COR-L47 (cell line): ENCODE measurements at regions not wholly inside any gene's neighbourhood (a gene's known extent, or its start where the extent isn't known, plus 50 kb on each side); places are given as distances from the start of the nearest gene placed in this dataset.

Source experiments
- DNase-seq: peaks from one replicate; lab custom pipeline; 2025; lab: John Stamatoyannopoulos, UW

DNA sequence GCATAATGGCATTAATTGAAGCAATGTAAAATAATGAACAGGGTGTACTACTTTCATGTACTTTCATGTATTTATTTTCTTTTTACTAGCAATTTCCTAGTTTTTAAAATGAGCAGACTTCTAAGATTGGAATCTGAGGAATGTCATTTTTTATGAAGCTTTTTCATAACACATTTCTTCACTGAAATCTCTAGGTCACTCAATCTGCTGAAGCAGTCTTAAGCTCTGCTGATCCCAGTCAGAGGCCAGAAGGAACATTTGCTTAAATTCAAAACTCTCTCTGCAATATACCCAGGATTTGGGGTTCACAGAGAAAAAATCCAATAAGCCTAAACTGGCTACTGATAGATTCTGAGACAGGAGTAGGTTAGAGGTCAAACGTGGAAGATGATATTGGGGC lies 73.6 kb upstream of the CNTN1 start:
- DNase-seq, result no peak

DNA sequence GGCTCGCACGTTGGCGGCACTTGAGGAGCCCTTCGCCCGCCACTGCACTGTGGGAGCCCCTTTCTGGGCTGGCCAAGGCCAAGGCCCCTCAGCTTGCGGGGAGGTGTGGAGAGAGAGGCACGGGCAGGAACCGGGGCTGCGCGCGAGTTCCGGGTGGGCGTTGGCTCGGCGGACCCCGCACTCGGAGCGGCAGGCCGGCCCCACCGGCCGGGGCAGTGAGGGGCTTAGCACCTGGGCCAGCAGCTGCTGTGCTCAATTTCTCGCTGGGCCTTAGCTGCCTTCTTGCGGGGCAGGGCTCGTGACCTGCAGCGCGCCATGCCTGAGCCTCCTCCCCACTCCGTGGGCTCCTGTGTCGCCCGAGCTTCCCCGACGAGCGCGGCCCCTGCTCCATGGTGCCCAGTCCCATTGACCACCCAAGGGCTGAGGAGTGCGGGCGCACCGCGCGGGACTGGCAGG lies 71.6 kb upstream of the CNTN1 start:
- no peak for DNase-seq

DNA sequence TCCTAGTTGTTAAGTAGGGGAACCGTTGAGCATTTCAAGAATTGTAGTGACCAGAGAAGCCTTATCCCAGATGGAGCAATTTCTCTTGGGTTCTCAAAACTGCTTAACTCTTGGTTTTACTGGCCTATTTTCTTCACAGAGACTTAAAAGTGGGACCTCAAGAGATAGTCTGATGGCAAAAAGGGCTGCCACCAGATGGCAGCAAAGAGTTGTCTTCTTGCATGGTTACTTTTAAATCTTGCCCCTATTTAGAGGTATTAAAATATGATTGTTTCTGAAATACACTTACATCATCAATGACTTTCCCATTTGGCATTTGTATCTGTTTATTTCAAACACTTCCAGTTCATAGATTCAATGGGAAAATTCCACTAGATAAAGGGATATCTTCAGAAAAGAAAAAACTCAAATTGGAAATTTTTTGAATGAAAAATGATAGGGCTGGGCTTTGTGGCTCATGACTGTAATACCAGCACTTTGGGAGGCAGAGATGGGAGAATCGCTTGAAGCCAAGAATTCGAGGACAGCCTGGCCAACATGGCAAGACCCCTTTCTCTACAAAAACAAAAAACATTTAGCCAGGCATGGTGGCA lies 69.9 kb upstream of the CNTN1 start:
- DNase-seq, result peak; percentile 56

DNA sequence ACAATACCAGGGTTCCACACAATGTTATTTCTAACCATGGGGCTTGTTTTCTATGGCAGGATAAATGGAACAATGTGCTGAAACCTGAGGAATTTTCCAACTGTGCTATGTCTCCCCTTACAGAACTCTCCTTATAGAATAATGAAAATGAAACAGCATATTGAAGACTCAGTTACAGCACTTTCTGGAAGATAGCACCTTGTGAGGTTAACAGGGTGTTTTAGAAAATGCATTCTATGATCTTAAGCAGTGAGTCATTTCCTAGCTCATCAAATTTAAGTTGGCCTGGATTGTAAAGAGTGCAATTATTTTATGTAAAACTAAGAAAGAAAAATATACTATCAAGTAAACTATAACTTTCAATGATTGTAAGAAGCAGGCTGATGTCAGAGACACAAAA lies 60.1 kb upstream of the CNTN1 start:
- DNase-seq, result no peak

DNA sequence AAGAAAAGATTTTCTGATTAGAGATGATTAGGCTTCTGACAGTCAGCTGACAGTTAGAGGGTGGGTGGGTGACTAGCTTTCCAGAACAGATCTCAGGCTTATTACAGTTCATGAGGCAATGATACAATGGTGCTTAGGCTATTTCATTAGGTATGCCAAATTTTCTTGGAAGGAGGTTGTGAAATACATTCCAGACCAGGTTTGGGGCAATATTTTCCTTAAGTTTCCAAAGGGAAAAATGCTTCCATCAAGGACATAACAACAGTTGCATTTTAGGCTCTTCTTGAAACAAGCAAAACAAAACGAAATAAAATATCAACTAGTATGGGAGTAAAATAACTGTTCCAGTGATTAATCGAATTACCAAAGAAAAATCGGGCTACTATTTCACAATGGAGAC lies 59.3 kb upstream of the CNTN1 start:
- no peak for DNase-seq

DNA sequence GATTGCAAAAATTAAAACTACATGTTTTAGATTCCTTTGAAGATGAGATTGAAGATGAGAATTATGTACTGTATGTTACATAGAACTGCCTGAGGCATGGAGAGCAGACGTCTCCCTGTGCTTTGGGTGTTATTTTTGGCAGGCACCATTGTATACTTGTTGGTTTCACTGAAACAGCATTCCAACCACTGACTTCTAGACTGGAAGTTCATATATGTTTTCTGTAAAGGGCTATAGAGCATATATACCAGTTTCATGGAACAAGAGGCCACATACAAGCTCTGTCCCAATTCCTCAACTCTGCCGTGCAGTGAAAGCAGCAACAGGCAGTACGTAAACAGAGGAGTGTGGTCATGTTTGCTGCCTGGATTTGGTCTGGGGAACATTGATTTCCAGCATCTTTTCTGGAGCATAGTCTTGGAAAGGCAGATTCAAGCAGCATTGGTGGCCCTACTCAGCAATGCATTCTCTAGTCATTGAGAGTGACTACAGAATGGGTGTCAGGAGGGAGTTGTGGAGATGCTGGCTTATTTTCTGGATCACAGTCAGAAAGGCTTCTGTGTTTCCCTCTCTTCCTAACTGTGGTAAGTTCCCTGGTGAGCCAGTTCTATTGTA lies 57.6 kb upstream of the CNTN1 start:
- no peak for DNase-seq

DNA sequence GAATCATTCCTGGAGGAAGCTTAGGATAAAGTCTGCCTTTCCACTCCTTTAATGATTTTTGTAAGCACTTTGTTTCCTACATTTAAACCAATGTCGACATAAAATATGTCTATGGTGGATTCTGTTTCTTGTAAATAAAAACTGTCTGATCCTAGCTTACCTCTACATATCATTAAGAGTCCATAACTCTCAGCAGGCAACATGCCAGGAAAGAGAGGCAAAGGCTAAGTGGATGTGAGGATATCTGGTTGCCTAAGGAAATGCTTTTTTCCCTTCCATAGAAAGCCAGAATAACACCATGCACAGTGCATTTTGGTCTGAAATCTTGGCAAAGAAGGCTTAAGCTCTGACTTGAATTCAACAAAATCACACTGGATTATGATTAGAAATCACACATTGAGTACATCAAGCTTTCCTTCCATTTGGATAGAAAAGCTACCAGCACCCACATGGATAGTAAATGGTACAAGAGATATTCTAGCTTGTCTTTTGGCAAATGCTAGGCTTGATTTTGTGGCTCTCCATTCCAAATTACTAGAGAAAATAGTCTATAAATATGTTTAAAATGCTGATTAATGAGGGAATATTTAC lies 57.0 kb upstream of the CNTN1 start:
- DNase-seq, result peak; percentile 40
